Fibroblast of pulmonary artery (primary cell): ENCODE measurements at regions not wholly inside any gene's neighbourhood (a gene's known extent, or its start where the extent isn't known, plus 50 kb on each side); places are given as distances from the start of the nearest gene placed in this dataset.

ENCODE experiments used
- DNase-seq: peaks from one replicate; pipeline ENCODE4 v3.0.0-alpha.2; 2010; ENCODE audit warnings: low read depth
- H3K4me3 ChIP-seq: replicated peaks from 2 replicates; pipeline ENCODE4 v1.5.1; 2011; ENCODE audit warnings: low read depth, mild to moderate bottlenecking, control low read depth, low read length, moderate library complexity
- TF ChIP-seq, protein P1 (sequence below): IDR thresholded peaks from 2 replicates; pipeline ENCODE4 v1.5.1; 2011; ENCODE audit warnings: mild to moderate bottlenecking, control low read depth, low read length, inconsistent platforms; ENCODE audit errors: missing control alignments

DNA sequence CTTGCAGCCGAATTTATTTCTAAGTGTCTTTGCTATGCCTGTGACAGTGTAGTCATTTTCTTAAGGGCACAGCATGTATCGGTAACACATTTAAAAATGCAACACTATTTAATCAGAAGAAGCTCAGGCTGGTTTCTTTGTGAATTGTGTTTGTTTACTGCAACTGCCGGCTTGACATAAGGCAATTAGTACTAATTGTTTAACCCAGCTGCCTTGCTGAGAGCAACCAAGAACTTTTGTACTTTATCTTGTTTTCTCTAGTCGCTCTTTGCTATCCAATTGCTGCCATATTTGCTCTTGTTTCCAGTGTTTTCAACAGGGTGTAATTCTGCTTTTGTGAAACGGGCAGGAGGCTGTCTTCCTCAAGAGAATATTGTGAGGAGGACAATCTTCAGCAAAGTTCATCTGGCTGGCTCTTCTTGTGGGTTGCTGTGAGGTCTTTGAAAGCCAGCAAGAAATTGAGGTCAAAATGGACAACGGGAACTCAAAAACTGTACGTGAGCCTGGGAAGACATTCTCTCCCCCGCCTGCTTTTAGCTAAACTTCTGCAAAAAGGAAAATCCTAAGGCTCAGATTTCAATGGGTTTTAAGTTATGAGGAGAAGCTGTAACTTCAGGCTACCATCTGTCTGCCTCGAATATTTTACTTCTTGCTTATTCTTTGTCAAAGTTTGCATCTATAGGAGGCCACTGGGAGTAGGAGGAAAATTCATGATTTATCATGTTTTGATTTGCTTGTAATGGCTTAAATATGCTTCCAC is 75.8 kb upstream of the TSHZ3 start:
- TF ChIP-seq, protein P1, sequence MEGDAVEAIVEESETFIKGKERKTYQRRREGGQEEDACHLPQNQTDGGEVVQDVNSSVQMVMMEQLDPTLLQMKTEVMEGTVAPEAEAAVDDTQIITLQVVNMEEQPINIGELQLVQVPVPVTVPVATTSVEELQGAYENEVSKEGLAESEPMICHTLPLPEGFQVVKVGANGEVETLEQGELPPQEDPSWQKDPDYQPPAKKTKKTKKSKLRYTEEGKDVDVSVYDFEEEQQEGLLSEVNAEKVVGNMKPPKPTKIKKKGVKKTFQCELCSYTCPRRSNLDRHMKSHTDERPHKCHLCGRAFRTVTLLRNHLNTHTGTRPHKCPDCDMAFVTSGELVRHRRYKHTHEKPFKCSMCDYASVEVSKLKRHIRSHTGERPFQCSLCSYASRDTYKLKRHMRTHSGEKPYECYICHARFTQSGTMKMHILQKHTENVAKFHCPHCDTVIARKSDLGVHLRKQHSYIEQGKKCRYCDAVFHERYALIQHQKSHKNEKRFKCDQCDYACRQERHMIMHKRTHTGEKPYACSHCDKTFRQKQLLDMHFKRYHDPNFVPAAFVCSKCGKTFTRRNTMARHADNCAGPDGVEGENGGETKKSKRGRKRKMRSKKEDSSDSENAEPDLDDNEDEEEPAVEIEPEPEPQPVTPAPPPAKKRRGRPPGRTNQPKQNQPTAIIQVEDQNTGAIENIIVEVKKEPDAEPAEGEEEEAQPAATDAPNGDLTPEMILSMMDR = no peak
- H3K4me3 ChIP-seq = no peak overlapping the region
- DNase-seq = no peak

DNA sequence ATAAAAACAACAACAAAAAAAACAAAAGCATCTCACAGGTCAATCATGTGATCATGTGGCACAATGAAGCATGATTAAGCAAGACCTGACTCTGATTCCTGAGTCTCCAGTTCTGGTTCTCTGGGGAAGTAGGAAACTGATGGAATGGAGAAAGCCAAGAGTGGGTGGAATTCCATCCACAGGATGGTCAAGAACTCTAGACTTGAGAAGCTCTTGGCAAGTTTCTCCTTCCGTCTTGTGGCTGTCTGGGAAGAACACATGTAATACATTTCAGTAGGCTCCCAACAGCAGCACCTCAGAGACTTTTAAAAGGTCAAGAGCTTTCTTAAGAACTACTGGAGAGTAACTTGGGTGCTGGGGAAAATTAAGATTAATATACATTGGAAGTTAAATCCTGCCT is 78.6 kb upstream of the TSHZ3 start:
- TF ChIP-seq, protein P1 = no peak
- no peak overlapping the region for H3K4me3 ChIP-seq
- peak; percentile 33 for DNase-seq

DNA sequence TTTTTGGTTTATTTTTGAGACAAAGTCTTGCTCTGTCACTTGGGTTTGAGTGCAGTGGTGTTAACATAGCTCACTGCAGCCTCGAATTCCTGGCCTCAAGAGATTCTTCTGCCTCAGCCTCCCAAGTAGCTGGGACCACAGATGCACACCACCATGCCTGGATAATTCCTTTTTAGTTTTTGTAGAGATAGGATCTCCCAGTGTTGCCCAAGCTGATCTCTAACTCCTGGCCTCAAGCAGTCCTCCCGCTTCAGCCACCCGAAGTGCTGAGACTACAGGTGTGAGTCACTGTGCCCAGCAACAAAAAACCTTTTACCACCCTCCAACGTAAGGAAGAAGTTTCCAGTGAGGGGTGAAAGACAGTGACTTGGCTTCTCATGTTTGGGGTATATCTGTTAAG is 81.1 kb upstream of the TSHZ3 start:
- TF ChIP-seq, protein P1 = no peak
- no peak for DNase-seq
- H3K4me3 ChIP-seq = no peak overlapping the region

DNA sequence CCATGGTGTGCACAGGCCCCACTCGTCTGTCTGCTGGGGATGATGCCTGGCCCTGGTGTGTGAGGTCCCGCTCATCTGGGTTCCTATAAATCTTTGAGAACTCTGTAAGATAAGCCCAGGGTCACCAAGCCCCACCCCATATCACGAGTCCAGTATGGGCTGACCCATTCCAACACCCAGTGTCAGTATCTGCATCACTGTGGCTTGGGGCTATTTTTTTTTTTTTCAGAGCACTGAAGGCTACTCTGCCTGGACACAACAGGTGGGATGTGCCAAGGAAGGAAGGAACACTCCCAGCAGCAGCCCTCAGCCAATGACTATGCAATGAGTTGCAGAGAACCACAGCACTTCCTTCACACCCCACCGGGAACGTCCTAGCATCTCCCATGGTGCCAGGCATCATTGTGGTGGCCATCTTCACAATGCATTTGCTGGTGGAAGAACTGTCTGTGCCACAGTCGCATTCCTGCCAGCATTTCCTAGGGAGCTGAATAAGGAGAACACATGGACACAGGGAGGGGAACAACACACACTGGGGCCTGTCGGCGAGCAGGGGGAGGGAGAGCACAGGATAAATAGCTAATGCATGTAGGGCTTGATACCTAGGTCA is 83.1 kb upstream of the TSHZ3 start:
- no peak overlapping the region for H3K4me3 ChIP-seq

DNA sequence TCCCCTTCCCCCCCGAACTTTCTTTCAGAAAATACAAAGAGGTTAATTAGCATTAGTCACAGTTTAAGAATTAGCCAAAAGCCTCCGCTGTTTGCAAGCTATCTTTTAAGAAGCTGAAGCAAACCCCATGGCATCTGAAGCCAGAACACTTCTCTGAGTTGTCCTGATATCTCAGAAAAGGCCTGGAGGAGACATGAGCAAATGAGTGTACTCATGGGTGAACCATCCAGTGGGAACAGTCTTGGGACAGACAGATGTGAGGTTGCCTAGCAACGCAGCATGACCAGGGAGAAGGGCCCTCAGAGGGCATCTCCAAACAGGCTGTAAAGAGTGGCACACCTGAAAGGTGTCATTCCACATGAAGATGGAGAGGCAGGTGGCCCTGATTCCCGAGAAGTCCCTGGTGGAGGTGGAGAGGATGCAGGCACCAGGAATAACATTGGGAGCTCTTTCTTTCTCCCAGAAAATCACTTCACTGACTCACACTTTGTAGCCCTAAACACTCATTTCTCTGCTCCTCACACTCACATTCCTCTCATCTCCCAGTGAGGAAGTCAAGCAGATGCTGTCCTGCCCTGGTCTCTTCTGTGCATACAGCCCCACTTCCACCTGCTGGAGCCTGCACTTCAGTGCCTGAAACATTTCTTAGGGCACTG is 87.0 kb upstream of the TSHZ3 start:
- TF ChIP-seq, protein P1 = no peak
- no peak for DNase-seq
- H3K4me3 ChIP-seq = no peak overlapping the region

More for the DNA sequence above, 83.1 kb upstream of the TSHZ3 start:
- DNase-seq = no peak
- TF ChIP-seq, protein P1 = no peak

DNA sequence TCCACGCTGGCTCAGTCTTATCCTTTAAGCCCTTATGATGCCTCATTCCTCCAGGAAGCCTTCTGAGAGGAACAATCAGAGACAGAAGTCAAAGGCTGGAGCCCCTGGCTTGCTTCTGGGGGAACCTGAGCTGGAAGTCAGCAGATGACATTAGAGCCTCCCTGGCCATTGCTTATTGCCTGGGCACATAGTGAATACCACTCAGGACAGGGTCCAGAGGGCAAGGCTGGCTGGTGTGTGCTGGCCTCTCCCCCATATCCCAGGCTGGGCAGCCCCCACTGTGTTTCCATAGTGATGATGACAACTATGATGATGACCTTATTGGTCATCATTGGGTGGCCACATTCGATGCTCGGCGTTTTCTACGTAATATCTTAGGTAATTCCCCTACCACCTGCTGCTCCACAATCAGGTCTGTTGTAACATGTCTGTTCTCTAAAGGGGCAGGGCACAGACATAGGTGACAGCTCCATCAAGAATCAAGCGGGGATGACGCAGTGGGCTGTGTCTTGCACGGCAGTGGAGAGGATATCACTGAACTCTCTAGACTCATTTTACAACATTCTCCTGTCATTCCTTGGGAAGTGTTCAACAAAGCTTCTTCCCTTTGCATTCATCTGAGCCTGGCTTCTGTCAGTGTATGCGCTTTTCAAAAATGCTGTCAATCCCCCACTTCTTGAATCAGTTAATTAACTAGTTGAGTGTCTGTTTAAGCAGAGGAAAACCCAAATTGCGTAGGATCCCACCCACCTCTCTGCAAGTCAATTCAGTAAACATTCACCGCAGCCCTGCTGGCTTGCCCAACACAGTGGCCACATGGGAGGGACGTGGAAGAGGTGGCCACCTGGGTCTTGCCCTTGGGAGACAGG is 89.4 kb upstream of the TSHZ3 start:
- DNase-seq = no peak
- TF ChIP-seq, protein P1 = no peak
- H3K4me3 ChIP-seq = no peak overlapping the region
